Loucy (cell line): ENCODE measurements at regions not wholly inside any gene's neighbourhood (a gene's known extent, or its start where the extent isn't known, plus 50 kb on each side); places are given as distances from the start of the nearest gene placed in this dataset.
"Not testable (repeated sequence)": the region's sequence is repeated elsewhere in the genome, so short reads cannot be mapped to it uniquely, and the experiment has no call there.

Source experiments
- CTCF ChIP-seq: fragments of 200-600 bp; sonication (generic); conservative IDR thresholded peaks from 2 replicates; pipeline ENCODE4 v1.5.1; 2014; ENCODE audit warnings: mild to moderate bottlenecking, antibody characterized with exemption, low read length
- EZH2phosphoT487 ChIP-seq: fragments of 200-600 bp; IDR thresholded peaks from 2 replicates; pipeline ENCODE4 v1.6.1; 2018; ENCODE audit warnings: antibody characterized with exemption, mild to moderate bottlenecking, moderate library complexity, borderline replicate concordance

- not testable (repeated sequence) for TF ChIP-seq CTCF, EZH2phosphoT487
These were observed 658.6 kb upstream of the TMEM132C start for GRCh38 chr12:127608359-127608758.
